ENCODE measurements at regions not wholly inside any gene's neighbourhood (a gene's known extent, or its start where the extent isn't known, plus 50 kb on each side); places are given as distances from the start of the nearest gene placed in this dataset.
A peak's percentile ranks its signal among the peaks of the same experiment; 100 is the strongest.
"Not testable (repeated sequence)": the region's sequence is repeated elsewhere in the genome, so short reads cannot be mapped to it uniquely, and the experiment has no call there.

GRCh38 chr9:62815436-62815835 lies 1625.6 kb downstream of the SPATA31A7 start:
- H3K27ac ChIP-seq; H3K4me3 ChIP-seq; H3K9me3 ChIP-seq; H3K36me3 ChIP-seq; H3K27me3 ChIP-seq; H3K4me1 ChIP-seq; intact Hi-C loops (cut with DNase I): not testable (repeated sequence)
- DNase-seq (ENCODE audit: extremely low spot score in 2 of 2), result peak in 1 of 2 donors; percentile 62

- H3K27me3 ChIP-seq; H3K4me3 ChIP-seq; H3K4me1 ChIP-seq; H3K9me3 ChIP-seq; intact Hi-C loops (cut with DNase I); H3K27ac ChIP-seq; H3K36me3 ChIP-seq: not testable (repeated sequence)
- DNase-seq (ENCODE audit: extremely low spot score in 2 of 2), result peak; percentile 85 to 96
Measured at GRCh38 chr9:62816331-62816730, 1626.5 kb downstream of the SPATA31A7 start.

GRCh38 chr9:62817214-62817613 lies 1627.4 kb downstream of the SPATA31A7 start:
- H3K36me3 ChIP-seq; DNase-seq (ENCODE audit: extremely low spot score in 2 of 2); H3K27ac ChIP-seq; intact Hi-C loops (cut with DNase I); H3K9me3 ChIP-seq; H3K4me3 ChIP-seq; H3K27me3 ChIP-seq; H3K4me1 ChIP-seq: not testable (repeated sequence)

- H3K27me3 ChIP-seq; H3K9me3 ChIP-seq; H3K4me1 ChIP-seq; H3K36me3 ChIP-seq; H3K4me3 ChIP-seq; H3K27ac ChIP-seq; intact Hi-C loops (cut with DNase I); DNase-seq (ENCODE audit: extremely low spot score in 2 of 2): not testable (repeated sequence)
Measured at GRCh38 chr9:62822185-62822584, 1632.3 kb downstream of the SPATA31A7 start.

- DNase-seq (ENCODE audit: extremely low spot score in 2 of 2); H3K9me3 ChIP-seq; H3K27ac ChIP-seq; H3K36me3 ChIP-seq; intact Hi-C loops (cut with DNase I); H3K4me1 ChIP-seq; H3K27me3 ChIP-seq; H3K4me3 ChIP-seq: not testable (repeated sequence)
Measured at GRCh38 chr9:62827957-62828907, 1638.4 kb downstream of the SPATA31A7 start.

GRCh38 chr9:62830829-62831459 lies 1641.1 kb downstream of the SPATA31A7 start:
- not testable (repeated sequence) for DNase-seq (ENCODE audit: extremely low spot score in 2 of 2)

GRCh38 chr9:62833323-62834200 lies 1643.7 kb downstream of the SPATA31A7 start:
- H3K27me3 ChIP-seq; H3K4me3 ChIP-seq; H3K36me3 ChIP-seq; H3K9me3 ChIP-seq; H3K4me1 ChIP-seq; H3K27ac ChIP-seq; intact Hi-C loops (cut with DNase I): not testable (repeated sequence)
- peak in 1 of 2 donors; percentile 80 for DNase-seq (ENCODE audit: extremely low spot score in 2 of 2)

More at GRCh38 chr9:62830829-62831459, 1641.1 kb downstream of the SPATA31A7 start:
- H3K27me3 ChIP-seq; H3K36me3 ChIP-seq; H3K4me3 ChIP-seq; H3K9me3 ChIP-seq; H3K4me1 ChIP-seq; H3K27ac ChIP-seq; intact Hi-C loops (cut with DNase I): not testable (repeated sequence)

GRCh38 chr9:62837254-62837911 lies 1647.5 kb downstream of the SPATA31A7 start:
- H3K27me3 ChIP-seq; H3K27ac ChIP-seq; H3K4me1 ChIP-seq; H3K36me3 ChIP-seq; DNase-seq (ENCODE audit: extremely low spot score in 2 of 2); intact Hi-C loops (cut with DNase I); H3K9me3 ChIP-seq: not testable (repeated sequence)
- peak overlapping the region; percentile 43 to 44 for H3K4me3 ChIP-seq

- H3K36me3 ChIP-seq; H3K9me3 ChIP-seq; H3K27me3 ChIP-seq; intact Hi-C loops (cut with DNase I); H3K27ac ChIP-seq; H3K4me1 ChIP-seq: not testable (repeated sequence)
- DNase-seq (ENCODE audit: extremely low spot score in 2 of 2), result peak; percentile 88 to 93
- H3K4me3 ChIP-seq, result peak overlapping the region; percentile 43 to 44
Measured at GRCh38 chr9:62838024-62838718, 1648.3 kb downstream of the SPATA31A7 start.

GRCh38 chr9:62839168-62839567 lies 1649.3 kb downstream of the SPATA31A7 start:
- H3K4me1 ChIP-seq; H3K36me3 ChIP-seq; H3K9me3 ChIP-seq; H3K27ac ChIP-seq; intact Hi-C loops (cut with DNase I); H3K4me3 ChIP-seq; H3K27me3 ChIP-seq; DNase-seq (ENCODE audit: extremely low spot score in 2 of 2): not testable (repeated sequence)

GRCh38 chr9:62843145-62843544 lies 1653.3 kb downstream of the SPATA31A7 start:
- H3K4me1 ChIP-seq; H3K36me3 ChIP-seq; intact Hi-C loops (cut with DNase I); H3K27ac ChIP-seq; H3K27me3 ChIP-seq; H3K4me3 ChIP-seq; H3K9me3 ChIP-seq: not testable (repeated sequence)
- DNase-seq (ENCODE audit: extremely low spot score in 2 of 2), result peak; percentile 77 to 94

- not testable (repeated sequence) for H3K27ac ChIP-seq; DNase-seq (ENCODE audit: extremely low spot score in 2 of 2)
Measured at GRCh38 chr9:62843706-62844290, 1654.0 kb downstream of the SPATA31A7 start.

More at GRCh38 chr9:62843706-62844290, 1654.0 kb downstream of the SPATA31A7 start:
- H3K4me3 ChIP-seq; H3K9me3 ChIP-seq; intact Hi-C loops (cut with DNase I); H3K4me1 ChIP-seq; H3K27me3 ChIP-seq; H3K36me3 ChIP-seq: not testable (repeated sequence)
